NCI-H1105 treated with DMSO at 0.1 percent for 48 hours (cell line): ENCODE measurements at regions not wholly inside any gene's neighbourhood (a gene's known extent, or its start where the extent isn't known, plus 50 kb on each side); places are given as distances from the start of the nearest gene placed in this dataset.
"Not testable (repeated sequence)": the region's sequence is repeated elsewhere in the genome, so short reads cannot be mapped to it uniquely, and the experiment has no call there.

Experiments
- DNase-seq: peaks from one replicate; lab custom pipeline; 2025; lab: John Stamatoyannopoulos, UW

DNA sequence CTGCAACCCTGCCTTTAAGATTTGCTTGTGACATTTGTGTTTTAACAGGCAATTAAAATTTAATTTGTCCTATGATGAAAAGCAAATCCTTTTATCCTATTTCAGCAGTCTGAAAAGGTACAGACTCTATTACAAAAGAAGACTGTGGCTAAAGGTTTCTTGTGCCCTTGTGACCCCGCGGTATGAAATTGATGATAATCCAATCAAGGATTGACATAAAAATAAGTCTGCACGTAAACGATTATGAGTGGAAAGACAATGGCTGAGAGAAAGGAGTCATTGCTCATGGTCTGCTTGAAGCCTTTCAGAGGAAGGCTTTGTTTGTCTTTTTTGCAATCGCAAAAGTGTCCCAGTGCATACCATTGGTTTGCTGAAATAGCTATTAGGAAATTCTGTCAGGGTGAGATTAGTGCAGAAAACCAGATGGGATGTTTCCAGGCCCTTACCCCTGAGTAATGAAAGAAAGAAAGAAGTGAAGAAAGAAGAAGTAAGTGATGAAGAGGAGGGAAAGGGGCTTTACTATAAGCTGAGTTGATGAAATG, 867.8 kb upstream of the CDH8 start:
- DNase-seq, result no peak

DNA sequence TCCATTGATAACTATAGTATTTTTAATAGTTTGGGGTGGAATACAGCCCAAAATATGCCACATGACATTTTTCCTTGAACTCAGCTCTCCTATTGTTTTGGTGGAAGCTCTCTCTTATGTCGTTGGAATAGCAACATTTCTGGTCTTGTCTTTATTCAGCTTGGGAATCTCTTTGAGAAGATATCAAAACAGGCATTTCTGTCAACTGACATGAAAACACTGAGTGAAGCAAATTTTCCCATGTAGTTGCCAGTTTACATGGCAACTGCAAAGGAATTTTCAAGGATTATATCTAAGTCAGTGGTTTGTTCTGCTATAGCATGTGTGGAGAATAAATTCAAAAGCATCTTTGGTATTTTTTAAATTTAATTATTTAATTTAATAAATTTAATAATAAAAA, 863.5 kb upstream of the CDH8 start:
- DNase-seq, result no peak

DNA sequence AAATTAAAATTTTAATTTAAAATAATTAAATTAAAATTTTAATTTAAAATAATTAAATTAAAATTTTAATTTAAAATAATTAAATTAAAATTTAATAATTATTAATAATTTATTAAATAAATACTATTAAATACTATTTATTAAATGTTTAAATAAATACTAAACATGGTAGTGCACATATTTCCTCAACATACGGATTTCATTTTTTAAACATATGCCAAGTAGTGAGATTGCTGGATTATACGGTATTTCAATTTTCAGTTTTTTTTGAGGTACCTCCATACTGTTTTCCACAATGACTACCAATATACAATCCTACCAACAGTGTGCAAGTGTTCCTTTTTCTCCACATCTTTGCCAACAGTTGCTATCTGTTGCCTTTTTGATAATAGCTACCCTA, 852.9 kb upstream of the CDH8 start:
- no peak for DNase-seq

DNA sequence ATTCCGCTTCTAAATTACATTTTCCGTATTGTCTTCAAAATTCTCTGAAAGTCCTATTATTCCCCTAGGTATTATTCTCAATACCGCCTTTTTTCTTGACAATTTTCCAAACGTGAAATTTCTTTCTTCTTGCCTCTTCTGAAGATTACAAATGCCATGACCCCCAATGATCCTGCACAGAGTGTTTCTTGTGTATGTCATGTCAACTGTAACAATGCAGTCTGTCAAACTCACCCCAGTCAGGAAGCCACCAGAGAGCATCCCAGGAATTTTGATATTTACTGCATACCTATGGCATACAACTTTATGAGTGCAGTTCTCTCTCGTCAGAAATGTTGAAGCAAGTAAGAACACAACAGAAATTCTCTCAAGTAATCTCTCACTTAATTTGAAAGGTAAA, 847.3 kb upstream of the CDH8 start:
- no peak for DNase-seq

DNA sequence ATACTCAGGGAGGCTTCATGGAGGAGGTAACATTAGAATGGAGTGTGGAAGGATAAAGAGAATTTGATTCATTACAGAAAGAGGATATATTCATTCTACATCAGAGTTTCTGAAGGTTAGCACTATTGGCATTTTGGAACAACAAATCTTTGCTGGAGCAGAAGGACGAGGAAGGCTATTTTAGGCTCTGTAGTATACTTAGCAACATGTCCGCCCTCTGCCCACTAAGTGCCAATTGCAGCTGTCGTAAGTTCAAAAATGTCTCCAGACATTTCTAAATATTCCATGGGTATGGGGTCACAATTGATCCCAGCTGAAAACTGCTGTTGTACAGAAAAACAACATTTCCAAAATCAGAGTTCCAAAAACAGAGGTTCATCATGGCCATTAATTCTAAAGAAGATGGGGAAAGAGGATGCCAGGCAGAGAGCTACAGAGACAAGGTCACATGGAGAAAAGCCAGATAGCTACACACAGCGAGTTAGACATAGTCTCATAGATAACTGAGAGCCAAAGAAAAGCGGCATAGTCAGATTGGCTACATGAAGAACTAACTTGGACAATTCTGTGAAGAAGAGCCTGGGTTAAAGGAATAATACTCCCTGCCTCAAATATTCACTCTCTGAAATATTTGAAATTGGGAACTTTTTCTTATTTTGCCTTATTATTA, 846.4 kb upstream of the CDH8 start:
- DNase-seq, result no peak

DNA sequence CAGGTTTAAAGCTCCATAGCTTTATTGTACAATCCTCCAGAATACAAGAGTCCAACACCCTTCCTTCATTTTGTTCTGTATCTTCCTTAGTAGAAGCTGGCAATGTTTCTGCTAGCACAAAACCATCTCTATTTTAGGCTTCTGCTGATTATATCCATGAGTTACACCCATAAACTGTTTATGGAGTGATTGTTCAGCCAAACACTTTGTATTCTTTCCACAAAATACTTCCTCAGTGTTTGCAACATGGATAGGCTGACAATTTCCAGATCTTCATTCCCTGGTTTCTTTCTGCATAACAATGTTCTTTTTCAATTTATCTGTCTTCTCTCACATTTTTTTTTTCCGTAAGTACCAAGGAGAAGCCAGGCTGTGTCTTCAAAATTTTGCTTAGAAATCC, 839.9 kb upstream of the CDH8 start:
- DNase-seq, result no peak

DNA sequence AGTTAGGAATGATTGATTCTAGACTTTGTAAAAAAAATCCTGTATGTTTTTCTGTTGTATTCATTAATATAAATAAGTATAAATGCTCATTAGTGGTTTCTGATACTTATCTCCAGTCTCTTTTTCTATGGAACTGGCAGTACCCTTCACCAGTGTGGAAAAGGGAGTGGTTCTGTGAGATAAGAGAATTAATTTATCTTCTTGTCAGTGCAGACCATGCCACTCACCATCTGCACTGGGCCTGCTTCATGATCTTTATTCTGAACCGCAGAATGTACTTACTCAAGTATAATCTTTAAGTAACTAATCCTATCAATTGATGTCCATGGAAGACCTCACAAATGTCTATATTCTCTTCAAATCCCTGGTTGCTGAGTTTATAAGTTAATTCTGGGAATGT, 836.1 kb upstream of the CDH8 start:
- DNase-seq, result no peak

DNA sequence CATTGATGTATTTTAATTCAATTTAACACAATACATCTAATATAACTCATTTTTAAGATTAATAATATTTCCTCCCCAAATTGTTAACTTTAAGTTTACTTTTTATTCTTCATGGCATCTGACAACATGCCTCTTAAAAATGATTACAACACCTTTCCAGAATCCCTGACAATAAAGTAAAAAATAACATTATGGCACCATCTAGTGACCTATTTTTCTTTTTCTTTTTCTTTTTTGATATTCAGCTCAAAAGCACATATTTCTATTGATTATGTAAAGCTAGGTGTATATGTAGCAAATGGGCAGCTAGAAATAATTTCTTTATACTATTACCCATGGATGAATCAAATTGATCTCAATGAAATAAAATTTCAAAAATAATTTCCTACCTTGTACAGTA, 834.3 kb upstream of the CDH8 start:
- DNase-seq, result no peak

DNA sequence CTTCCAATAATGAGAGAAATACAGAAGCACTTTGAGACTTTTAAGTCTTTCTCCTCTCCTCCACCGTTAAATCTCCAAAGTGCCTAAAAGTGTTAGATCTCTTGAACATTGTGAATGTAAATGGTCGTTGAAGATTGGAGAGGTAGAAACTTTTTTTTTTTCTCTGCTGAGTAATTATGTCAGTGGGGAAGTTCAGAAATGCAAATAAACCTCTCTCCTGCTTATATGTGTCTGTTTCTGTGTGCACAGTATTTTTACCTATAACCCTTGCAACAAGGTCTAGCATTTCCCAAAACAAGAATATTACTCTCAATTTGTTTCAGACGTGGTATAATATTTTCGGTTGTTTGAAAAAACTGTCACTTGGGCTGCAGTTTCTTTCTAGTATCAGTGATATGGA, 833.6 kb upstream of the CDH8 start:
- no peak for DNase-seq

DNA sequence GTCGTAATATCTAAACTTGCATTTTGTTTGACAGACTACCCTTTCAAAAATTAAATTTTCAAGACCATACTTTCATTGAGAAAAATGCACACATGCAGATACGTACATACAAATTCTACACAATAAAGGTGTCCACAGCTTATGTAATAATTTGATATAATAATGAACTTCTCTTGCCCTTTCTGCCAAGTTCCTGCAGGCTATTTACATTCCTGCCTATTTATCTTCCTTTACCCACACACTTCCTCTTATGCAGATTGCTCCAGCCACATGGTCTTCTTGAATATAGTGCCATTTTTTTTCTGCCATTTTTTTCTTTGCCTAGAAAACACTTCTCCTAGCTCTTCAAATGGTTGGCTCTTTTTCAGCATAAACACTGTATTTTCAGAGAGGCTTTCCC, 826.9 kb upstream of the CDH8 start:
- no peak for DNase-seq

DNA sequence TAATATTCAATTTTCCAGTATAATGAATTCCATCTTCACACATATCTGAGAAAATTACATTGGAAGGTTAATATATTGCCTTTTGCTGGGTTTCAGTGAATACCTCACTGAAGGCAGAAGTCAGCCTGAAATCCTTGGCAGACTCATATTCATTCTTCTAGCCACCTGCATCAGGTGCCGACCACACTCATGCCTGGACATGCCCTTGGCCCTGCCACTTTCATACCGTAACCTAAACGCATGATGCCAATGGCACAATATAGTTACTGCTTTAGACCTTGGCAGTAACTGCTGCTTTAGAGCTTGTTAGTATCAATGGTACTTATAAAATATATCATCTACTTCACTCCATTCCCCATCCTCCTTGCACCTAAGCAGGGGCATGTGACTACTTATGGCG, 817.6 kb upstream of the CDH8 start:
- DNase-seq, result peak; percentile 83

DNA sequence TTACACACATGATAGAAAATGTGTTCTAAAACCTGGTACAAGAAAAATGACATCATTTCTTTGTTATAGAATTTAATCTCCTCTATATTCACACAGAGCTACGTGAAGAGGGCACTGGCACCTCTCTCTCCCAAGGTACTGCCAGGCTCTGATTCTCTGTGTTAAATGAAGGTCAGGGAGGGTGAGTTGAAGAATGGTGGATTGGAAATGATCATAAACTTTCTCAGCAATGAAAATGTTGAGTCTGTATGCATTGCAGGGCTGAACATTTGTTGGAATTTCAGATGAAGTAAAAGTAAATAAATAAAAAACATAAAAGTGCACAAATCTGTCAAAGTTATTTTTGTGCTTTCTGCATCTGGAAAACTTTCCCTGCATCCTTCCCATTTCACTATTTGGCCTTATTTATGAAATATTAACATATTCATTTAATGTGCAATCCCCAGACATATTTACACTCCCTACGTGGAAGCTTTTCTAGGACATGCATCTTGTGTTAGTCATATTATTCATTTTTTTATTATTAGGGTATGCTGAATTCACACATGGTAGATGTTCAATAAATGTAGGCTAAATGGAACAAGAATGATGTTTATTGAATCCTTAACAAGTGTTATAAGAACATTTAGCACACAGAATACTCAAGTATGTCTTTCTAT, 810.3 kb upstream of the CDH8 start:
- no peak for DNase-seq

DNA sequence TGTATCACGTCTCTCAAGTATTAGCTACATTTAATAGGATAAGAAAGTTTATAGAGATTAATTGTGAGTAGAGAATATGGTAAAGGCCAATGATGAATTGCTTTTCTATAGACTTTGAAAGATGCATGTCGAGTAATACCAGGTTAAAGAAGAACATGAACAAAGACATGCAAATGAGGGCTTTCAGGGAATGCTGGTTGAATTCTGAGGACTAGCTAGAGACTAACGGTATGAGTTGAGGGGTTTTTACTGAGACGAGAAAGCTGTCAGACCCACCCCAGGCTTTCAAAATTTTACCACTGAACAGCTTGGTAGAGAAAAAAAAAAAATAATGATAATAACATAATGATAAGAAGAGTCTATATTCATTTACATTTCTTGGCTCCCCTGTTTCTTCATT, 796.0 kb upstream of the CDH8 start:
- no peak for DNase-seq

DNA sequence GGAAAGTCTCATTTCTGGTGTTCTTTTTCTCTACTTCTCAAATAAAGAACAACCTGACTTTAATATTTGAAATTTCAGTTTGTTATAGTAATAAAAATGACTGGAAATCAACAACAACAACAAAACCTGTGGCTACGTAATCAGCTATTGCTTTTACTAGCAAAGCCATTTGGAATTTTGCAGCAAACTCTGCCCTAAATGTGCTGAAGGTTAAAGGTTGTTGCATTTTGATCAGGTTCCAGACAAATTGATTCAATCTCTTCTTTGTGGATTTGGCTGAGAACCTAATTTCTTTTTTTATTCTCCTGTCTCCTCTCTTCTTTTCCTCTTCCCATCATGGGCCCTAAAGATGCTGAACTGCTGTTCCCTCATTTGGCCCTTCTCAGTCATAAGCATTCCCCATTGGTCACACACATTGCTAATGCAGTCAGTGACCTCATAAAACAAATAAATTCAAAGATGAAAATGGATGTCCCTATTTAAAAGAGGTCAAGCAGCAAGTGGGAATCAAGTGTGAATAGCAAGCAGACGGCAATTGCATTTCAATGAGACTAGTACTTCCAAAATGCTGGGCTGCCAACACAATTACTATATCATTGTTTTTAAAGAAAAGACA, 795.1 kb upstream of the CDH8 start:
- no peak for DNase-seq

DNA sequence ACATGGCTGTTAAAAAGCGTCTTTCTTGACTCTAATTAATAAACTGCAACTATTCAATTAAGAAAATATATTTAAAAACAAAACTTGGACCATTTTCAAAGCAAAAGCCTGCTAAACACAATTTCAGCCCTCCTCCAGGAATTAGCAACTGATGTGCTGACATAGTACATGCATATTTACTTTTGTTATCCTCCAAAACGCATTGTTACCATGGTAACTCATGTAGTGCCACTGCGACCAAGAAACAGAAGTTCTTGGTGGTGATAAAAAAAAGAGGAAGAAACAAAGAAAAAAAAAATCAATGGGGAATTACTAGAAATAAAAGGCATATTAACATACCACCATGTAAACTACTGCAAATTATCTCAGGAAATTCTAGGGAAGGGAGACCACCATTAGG, 793.4 kb upstream of the CDH8 start:
- no peak for DNase-seq

DNA sequence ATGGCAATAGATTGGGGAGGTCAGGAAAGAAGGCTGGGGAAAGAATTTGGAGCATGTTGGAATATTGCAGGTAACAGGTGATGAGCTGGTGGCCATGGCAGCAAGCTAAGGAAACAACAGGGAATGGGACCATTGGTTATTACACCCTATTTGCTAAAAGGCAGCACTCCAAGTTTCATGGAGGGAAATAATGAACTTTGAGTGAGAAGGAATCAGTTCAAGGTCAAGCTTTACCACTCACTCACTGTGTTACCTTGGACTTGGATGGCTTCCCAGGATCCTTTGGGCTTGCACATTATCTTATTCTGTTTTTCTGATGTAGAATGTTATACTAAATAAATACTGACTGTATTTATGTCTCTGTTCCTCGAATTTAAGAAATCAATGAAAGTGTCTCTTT, 792.8 kb upstream of the CDH8 start:
- DNase-seq, result no peak

DNA sequence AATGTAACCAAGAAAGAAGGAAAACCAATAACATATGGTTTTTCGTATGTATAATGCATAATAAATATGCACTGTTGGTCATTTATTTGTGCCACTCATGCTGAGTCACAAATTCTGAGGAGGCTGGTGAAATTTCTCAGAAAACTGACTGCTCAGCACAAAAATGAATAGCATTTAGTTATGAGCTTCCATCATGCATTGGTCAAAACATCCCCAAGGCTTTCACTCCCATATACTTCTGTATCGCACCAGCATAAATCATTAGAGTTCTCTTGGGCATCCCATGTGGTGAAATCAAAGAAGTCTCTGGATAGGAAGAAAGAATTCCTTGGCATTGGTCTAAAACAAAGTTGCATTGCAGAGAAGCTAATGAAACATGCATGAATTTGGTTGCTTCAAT, 785.6 kb upstream of the CDH8 start:
- no peak for DNase-seq

DNA sequence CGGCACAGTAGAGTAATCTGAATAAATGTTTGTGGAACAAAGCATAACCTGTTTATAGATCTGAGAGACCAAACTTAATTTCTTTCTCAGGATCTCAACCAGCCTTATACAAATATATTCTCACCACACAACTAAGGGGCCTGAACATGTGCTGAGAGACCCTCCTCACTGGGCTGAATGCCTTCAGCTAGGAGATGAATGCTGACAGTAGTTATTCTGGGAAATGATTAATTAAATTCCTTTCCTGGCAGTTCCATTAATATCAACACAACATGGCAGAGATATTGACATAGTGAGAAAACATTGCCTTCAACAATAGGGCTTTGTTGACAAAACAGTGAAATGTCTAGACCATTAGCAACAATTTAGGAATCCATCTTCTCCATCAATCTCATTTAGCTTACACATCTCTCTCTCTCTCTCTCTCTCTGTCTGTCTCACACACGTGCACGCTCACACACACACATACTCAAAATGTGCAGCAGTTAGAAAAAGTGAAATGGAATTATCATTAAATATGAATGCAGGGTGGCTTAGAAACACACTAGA, 780.8 kb upstream of the CDH8 start:
- no peak for DNase-seq

DNA sequence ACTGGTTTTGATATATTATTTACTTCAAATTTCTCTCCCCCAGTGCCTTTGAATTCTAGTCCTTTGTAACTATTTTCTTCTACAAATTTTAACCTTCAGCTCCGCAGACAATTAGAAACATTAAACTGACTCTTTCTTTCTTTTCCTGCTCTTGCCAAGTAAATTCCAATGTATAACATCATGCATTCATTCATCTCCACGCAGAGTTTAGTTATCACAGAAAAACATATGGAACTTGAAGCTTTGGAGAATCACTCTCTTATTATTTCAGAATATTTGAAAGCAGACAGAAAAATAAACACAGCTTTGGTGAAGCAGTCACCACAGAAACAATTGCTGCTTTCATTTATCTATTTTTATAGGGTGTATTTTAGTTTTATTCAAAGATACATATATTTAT, 778.7 kb upstream of the CDH8 start:
- no peak for DNase-seq

DNA sequence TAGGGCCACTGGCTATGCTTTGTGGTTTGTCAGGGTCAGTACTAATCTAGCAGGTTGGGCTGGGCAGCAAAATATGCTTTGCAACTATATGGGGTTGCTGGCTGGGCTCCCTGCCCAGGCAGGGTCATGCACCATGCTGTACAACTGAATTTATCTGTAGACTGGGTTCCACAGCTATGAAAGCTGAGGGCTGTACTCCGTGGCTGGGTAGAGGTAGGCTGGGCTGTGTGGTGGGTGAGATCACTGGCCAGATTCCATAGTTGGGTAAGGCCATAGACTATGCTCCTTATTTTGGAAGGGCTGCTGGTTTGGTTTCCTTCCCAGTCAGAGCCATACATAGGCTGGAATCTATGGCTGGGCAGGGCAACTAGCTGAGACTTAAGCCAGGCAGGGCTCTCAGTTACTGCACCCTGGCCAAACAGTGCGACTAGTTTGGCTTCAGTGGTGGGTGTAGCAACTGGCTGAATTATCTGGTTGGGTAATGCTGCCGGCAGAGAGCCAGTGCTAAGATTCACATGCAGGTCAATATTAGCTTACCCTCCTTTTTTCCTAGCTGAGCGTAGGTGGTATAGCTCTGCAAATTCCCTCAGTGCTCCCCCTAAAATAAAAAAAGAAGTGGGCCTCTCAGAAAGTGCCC, 769.1 kb upstream of the CDH8 start:
- no peak for DNase-seq

DNA sequence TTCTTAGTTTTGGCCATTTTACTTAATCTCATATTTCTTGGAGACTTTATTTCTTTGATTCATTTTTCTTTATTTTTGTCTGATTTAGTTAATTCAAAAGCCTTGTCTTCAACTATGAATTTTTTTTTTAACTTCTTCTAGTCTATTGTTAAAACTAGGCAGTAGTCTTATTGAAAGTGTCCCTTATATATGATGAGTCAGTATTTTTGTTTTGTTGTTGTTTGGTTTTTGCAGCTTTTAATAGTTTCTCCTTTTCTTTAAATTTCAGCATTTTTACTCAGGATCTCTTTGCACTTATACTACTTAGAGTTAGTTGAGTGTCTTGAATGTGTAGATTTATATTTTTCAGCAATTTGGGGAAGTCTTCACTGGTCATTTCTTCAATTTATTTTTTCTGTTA, 758.5 kb upstream of the CDH8 start:
- DNase-seq, result no peak

DNA sequence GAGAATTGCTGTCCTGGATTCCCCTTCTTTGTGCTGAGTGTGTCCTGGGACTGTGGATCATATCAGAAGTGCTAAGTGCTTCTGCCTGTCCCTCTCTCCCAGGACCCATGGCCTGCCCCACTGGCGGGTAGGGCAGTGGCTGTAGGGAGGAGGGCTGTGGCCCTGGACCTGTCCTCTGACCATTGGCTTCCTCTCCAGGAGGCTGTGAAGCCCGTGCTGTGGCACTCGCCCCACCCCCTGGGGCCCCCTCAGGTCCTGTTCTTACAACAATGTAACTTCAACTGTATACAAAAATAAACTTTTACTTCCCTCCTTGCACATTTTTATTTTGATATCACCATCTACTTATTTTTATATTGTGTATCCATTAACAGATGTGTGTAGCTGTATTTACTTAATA, 743.8 kb upstream of the CDH8 start:
- not testable (repeated sequence) for DNase-seq

DNA sequence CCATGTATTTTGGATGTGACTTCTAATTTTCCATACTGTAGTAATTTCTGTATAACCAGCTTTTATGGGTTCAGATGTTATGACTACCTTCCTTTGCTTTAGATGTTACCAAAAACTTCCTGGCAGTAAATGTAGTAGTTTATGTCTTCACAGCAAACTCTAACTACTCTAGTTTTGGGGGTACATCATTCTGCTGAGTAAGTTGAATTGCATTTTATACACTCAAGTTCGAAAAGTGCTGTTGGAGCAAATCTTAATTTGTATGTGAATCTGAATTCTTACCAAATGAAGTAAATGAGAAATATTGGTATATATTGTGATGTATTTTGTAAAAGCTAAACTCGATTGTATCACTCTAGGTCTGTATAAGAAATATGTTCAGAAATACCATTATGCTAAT, 728.3 kb upstream of the CDH8 start:
- no peak for DNase-seq
